ENCODE measurements at regions not wholly inside any gene's neighbourhood (a gene's known extent, or its start where the extent isn't known, plus 50 kb on each side); places are given as distances from the start of the nearest gene placed in this dataset.

DNA sequence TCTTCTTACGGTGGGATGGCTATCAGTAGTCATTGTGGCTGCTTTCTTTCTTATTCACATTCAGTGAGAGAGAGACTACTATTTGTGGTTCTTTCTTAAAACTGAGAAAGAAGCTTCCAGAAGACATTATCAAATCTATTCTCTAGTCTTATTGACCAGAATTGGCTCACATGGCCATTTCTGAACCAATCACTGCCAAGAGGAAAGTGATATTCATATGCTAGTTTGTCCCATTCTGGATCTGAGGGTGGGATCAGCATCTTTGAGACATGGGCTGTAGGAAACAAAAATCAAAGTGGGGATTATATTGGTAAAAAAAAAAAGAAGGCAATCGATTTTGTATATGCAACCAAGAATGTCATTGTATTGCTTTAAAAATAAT, 106.4 kb upstream of the RASGRP1 start:
- Histone ChIP-seq H3K4me3 (ENCODE audit: low read depth, low read length) (no peak overlapping the region), H3K27me3 (ENCODE audit: control insufficient read depth, insufficient read depth, low read length) (no peaks in the 10 kb centered on the region), H3K36me3 (ENCODE audit: control insufficient read depth, insufficient read depth, low read length) (no peaks in the 10 kb centered on the region)
- TF ChIP-seq, protein P1, sequence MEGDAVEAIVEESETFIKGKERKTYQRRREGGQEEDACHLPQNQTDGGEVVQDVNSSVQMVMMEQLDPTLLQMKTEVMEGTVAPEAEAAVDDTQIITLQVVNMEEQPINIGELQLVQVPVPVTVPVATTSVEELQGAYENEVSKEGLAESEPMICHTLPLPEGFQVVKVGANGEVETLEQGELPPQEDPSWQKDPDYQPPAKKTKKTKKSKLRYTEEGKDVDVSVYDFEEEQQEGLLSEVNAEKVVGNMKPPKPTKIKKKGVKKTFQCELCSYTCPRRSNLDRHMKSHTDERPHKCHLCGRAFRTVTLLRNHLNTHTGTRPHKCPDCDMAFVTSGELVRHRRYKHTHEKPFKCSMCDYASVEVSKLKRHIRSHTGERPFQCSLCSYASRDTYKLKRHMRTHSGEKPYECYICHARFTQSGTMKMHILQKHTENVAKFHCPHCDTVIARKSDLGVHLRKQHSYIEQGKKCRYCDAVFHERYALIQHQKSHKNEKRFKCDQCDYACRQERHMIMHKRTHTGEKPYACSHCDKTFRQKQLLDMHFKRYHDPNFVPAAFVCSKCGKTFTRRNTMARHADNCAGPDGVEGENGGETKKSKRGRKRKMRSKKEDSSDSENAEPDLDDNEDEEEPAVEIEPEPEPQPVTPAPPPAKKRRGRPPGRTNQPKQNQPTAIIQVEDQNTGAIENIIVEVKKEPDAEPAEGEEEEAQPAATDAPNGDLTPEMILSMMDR (IDR thresholded peaks at IDR 0.05; ENCODE audit: insufficient read depth, low read length, poor library complexity, severe bottlenecking): no peak
- DNase-seq (ENCODE audit: low read depth): no peak

- DNase-seq (ENCODE audit: low read depth): no peak
- TF ChIP-seq, protein P1 (IDR thresholded peaks at IDR 0.05; ENCODE audit: insufficient read depth, low read length, poor library complexity, severe bottlenecking): no peak
- no peaks in the 10 kb centered on the region for H3K27me3 ChIP-seq (ENCODE audit: control insufficient read depth, insufficient read depth, low read length)
- no peaks in the 10 kb centered on the region for H3K36me3 ChIP-seq (ENCODE audit: control insufficient read depth, insufficient read depth, low read length)
- no peak overlapping the region for H3K4me3 ChIP-seq (ENCODE audit: low read depth, low read length)
Observed at GRCh38 chr15:38671675-38672254, 107.2 kb upstream of the RASGRP1 start.

DNA sequence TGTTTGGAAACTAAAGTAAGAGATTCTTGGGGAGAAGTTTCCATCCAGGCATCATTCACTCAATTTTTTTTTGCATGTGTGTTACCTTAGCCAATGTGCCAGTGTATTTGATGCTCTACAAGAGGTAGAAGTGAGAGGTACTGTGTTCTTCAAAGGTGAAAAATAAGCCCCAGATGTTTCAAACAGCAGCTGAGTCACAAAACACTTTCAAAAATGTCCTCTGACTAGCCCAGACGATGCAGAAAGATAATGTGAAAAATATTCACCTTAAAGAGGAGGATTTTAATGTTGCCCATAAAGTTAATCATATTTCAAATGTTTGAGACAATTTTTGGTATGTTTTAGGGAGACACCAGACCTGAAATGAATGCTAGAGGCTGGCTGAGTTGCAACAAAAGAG, 107.7 kb upstream of the RASGRP1 start:
- Histone ChIP-seq H3K4me3 (ENCODE audit: low read depth, low read length) (no peak overlapping the region), H3K27me3 (ENCODE audit: control insufficient read depth, insufficient read depth, low read length) (no peaks in the 10 kb centered on the region), H3K36me3 (ENCODE audit: control insufficient read depth, insufficient read depth, low read length) (no peaks in the 10 kb centered on the region)
- TF ChIP-seq, protein P1 (IDR thresholded peaks at IDR 0.05; ENCODE audit: insufficient read depth, low read length, poor library complexity, severe bottlenecking): no peak
- no peak for DNase-seq (ENCODE audit: low read depth)

- DNase-seq (ENCODE audit: low read depth): no peak
- no peaks in the 10 kb centered on the region for H3K27me3 ChIP-seq (ENCODE audit: control insufficient read depth, insufficient read depth, low read length)
- TF ChIP-seq, protein P1 (IDR thresholded peaks at IDR 0.05; ENCODE audit: insufficient read depth, low read length, poor library complexity, severe bottlenecking): no peak
- no peak overlapping the region for H3K4me3 ChIP-seq (ENCODE audit: low read depth, low read length)
- no peaks in the 10 kb centered on the region for H3K36me3 ChIP-seq (ENCODE audit: control insufficient read depth, insufficient read depth, low read length)
Observed at GRCh38 chr15:38672814-38673670, 108.4 kb upstream of the RASGRP1 start.

GRCh38 chr15:38674448-38674847, 109.8 kb upstream of the RASGRP1 start:
- H3K36me3 ChIP-seq (ENCODE audit: control insufficient read depth, insufficient read depth, low read length): no peaks in the 10 kb centered on the region
- DNase-seq (ENCODE audit: low read depth): no peak
- H3K27me3 ChIP-seq (ENCODE audit: control insufficient read depth, insufficient read depth, low read length): no peaks in the 10 kb centered on the region
- TF ChIP-seq, protein P1 (IDR thresholded peaks at IDR 0.05; ENCODE audit: insufficient read depth, low read length, poor library complexity, severe bottlenecking): no peak
- H3K4me3 ChIP-seq (ENCODE audit: low read depth, low read length): no peak overlapping the region

Data from kidney epithelial cell (primary cell).